ENCODE measurements at regions not wholly inside any gene's neighbourhood (a gene's known extent, or its start where the extent isn't known, plus 50 kb on each side); places are given as distances from the start of the nearest gene placed in this dataset.

DNA sequence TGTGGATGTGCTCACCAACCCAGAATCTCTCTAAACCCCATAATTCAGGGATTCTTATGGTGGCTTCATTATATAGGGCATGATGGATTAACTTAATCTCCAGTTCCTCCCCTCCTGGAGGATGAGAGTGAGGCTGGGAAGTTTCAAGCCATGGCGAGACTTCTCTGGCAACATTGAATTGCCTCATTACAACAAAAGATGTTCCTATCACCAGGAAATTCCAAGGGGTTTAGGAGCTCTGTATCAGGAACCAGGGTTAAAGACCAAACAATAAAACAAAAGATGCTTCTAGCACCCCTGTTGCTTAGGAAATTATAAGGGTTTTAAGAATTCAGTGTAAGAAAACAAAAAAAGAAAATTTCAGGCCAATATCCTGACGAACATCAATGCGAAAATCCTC is 100.1 kb downstream of the NAB1 start:
- TF ChIP-seq, protein P1, sequence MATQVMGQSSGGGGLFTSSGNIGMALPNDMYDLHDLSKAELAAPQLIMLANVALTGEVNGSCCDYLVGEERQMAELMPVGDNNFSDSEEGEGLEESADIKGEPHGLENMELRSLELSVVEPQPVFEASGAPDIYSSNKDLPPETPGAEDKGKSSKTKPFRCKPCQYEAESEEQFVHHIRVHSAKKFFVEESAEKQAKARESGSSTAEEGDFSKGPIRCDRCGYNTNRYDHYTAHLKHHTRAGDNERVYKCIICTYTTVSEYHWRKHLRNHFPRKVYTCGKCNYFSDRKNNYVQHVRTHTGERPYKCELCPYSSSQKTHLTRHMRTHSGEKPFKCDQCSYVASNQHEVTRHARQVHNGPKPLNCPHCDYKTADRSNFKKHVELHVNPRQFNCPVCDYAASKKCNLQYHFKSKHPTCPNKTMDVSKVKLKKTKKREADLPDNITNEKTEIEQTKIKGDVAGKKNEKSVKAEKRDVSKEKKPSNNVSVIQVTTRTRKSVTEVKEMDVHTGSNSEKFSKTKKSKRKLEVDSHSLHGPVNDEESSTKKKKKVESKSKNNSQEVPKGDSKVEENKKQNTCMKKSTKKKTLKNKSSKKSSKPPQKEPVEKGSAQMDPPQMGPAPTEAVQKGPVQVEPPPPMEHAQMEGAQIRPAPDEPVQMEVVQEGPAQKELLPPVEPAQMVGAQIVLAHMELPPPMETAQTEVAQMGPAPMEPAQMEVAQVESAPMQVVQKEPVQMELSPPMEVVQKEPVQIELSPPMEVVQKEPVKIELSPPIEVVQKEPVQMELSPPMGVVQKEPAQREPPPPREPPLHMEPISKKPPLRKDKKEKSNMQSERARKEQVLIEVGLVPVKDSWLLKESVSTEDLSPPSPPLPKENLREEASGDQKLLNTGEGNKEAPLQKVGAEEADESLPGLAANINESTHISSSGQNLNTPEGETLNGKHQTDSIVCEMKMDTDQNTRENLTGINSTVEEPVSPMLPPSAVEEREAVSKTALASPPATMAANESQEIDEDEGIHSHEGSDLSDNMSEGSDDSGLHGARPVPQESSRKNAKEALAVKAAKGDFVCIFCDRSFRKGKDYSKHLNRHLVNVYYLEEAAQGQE (IDR thresholded peaks at IDR 0.05; ENCODE audit: borderline replicate concordance), result no peak
- TF ChIP-seq CTCF (IDR thresholded peaks at IDR 0.05; ENCODE audit: poor library complexity, severe bottlenecking), result no peak
- TF ChIP-seq EZH2 (IDR thresholded peaks at IDR 0.05; ENCODE audit: borderline replicate concordance, insufficient read depth, low read length, poor library complexity, severe bottlenecking), result no peak
- TF ChIP-seq SMC3 (conservative IDR thresholded peaks at IDR 0.05; ENCODE audit: poor library complexity), result no peak
- TF ChIP-seq EP300 (conservative IDR thresholded peaks at IDR 0.05; ENCODE audit: poor library complexity, severe bottlenecking), result no peak
- TF ChIP-seq TAF1 (IDR thresholded peaks at IDR 0.05; ENCODE audit: low read depth), result no peak
- TF ChIP-seq RAD21 (conservative IDR thresholded peaks at IDR 0.05), result no peak

Measured in neural cell (in vitro differentiated cells).